ENCODE measurements at regions not wholly inside any gene's neighbourhood (a gene's known extent, or its start where the extent isn't known, plus 50 kb on each side); places are given as distances from the start of the nearest gene placed in this dataset.

DNA sequence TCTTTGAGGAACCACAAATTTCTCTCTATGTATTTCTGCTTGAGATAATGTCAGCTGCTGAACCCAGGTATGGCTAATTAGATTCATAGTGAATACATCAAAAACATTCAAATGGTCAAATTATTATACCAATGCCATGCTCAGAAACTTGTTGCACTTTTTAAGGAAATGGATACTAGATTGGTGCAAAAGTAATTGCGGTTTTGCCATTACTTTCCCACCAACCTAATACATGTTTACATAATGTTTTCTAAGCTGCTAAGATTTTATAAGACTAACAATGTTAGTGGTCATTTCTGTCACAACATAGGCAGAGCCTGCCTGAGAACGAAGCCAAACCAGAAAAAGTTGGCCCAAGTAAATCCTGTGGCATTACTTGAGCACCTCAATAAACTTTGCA, 568.2 kb upstream of the LRATD1 start:
- BruUV-seq (replicated peaks) = no TSS peak
- POLR2A ChIA-PET = no interaction called here
- no peak for ATAC-seq

GRCh38 chr2:14072338-14072737, 560.2 kb upstream of the LRATD1 start:
- no peak for ATAC-seq
- Histone ChIP-seq H3K9me3 (ENCODE audit: control insufficient read depth, insufficient read depth, low read depth, low read length) (no peaks in the 10 kb centered on the region), H3K36me3 (ENCODE audit: control insufficient read depth, insufficient read depth, low read length) (no peaks in the 10 kb centered on the region), H3K27ac (ENCODE audit: low read length) (no peak overlapping the region), H3K4me1 (ENCODE audit: control insufficient read depth, insufficient read depth, low read length) (no peaks in the 10 kb centered on the region), H3K27me3 (ENCODE audit: control insufficient read depth, insufficient read depth, low read length) (no peaks in the 10 kb centered on the region), H3K4me3 (ENCODE audit: low read depth in 2 of 2, low read length in 2 of 2) (no peak overlapping the region)
- TF ChIP-seq POLR2AphosphoS5 (IDR thresholded peaks at IDR 0.05; ENCODE audit: low read depth, low read length) = no peak
- TF ChIP-seq TCF7L2 (IDR thresholded peaks at IDR 0.05; ENCODE audit: low read depth, low read length) = no peak
- TF ChIP-seq REST (IDR thresholded peaks at IDR 0.05; ENCODE audit: insufficient read depth in 1 of 2, low read depth in 2 of 2, low read length in 1 of 2) = no peak
- in situ Hi-C loops (cut with HindIII; ENCODE audit: low pct_unique_long_range_greater_than_20kb, low sequenced_read_pairs) = no loop called here
- no TSS peak for BruUV-seq (replicated peaks)
- CTCF ChIA-PET = no interaction called here
- DNase-seq (ENCODE audit: low read depth, low spot score) = no peak
- intact Hi-C loops (cut with micrococcal nuclease; ENCODE audit: unreplicated experiment) = no loop called here
- POLR2A ChIA-PET = no interaction called here

More for the DNA sequence above, 568.2 kb upstream of the LRATD1 start:
- H3K4me1 ChIP-seq (ENCODE audit: control insufficient read depth, insufficient read depth, low read length) = no peaks in the 10 kb centered on the region
- no peak overlapping the region for H3K27ac ChIP-seq (ENCODE audit: low read length)
- intact Hi-C loops (cut with micrococcal nuclease; ENCODE audit: unreplicated experiment) (no loop called here), in situ Hi-C loops (cut with HindIII; ENCODE audit: low pct_unique_long_range_greater_than_20kb, low sequenced_read_pairs) (no loop called here)
- DNase-seq (ENCODE audit: low read depth, low spot score) = no peak
- H3K27me3 ChIP-seq (ENCODE audit: control insufficient read depth, insufficient read depth, low read length) = no peaks in the 10 kb centered on the region
- no peak overlapping the region for H3K4me3 ChIP-seq (ENCODE audit: low read depth in 2 of 2, low read length in 2 of 2)
- CTCF ChIA-PET = no interaction called here
- no peaks in the 10 kb centered on the region for H3K36me3 ChIP-seq (ENCODE audit: control insufficient read depth, insufficient read depth, low read length)
- H3K9me3 ChIP-seq (ENCODE audit: control insufficient read depth, insufficient read depth, low read depth, low read length) = no peaks in the 10 kb centered on the region
- TF ChIP-seq CTCF (IDR thresholded peaks at IDR 0.05) (no peak), SIN3A (IDR thresholded peaks at IDR 0.05; ENCODE audit: borderline replicate concordance, insufficient read depth, low read depth, low read length) (no peak)

GRCh38 chr2:14074691-14075090, 557.8 kb upstream of the LRATD1 start:
- Histone ChIP-seq H3K36me3 (ENCODE audit: control insufficient read depth, insufficient read depth, low read length) (no peaks in the 10 kb centered on the region), H3K4me1 (ENCODE audit: control insufficient read depth, insufficient read depth, low read length) (no peaks in the 10 kb centered on the region), H3K27ac (ENCODE audit: low read length) (no peak overlapping the region), H3K4me3 (ENCODE audit: low read depth in 2 of 2, low read length in 2 of 2) (no peak overlapping the region), H3K27me3 (ENCODE audit: control insufficient read depth, insufficient read depth, low read length) (no peaks in the 10 kb centered on the region), H3K9me3 (ENCODE audit: control insufficient read depth, insufficient read depth, low read depth, low read length) (no peaks in the 10 kb centered on the region)
- TF ChIP-seq SIN3A (IDR thresholded peaks at IDR 0.05; ENCODE audit: borderline replicate concordance, insufficient read depth, low read depth, low read length) (no peak), TCF7L2 (IDR thresholded peaks at IDR 0.05; ENCODE audit: low read depth, low read length) (no peak)
- intact Hi-C loops (cut with micrococcal nuclease; ENCODE audit: unreplicated experiment) (no loop called here), in situ Hi-C loops (cut with HindIII; ENCODE audit: low pct_unique_long_range_greater_than_20kb, low sequenced_read_pairs) (no loop called here)
- BruUV-seq (replicated peaks) = no TSS peak
- POLR2A ChIA-PET = no interaction called here
- CTCF ChIA-PET = no interaction called here
- ATAC-seq (no peak), DNase-seq (ENCODE audit: low read depth, low spot score) (no peak)

Data from Panc1 (cell line).